ENCODE measurements at regions not wholly inside any gene's neighbourhood (a gene's known extent, or its start where the extent isn't known, plus 50 kb on each side); places are given as distances from the start of the nearest gene placed in this dataset.

DNA sequence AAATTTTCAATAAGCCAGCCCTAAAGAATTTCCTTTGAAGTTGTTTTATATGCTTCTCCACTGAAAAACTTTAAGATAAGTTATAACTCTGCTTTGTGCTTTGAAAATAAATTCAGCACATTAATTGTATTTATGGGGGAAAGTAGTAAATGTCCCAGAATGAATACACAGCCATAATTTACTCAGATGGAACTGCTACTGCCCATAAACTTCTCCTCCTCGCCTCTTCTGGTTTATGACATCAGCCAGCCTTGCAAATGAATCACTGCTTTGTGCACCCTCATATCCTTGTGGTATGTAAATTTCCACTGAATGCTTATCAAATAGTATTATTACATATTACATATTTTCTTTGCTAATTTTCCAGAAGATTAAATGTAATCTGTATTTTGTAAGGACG is 302.0 kb downstream of the DIPK2A start (continued):
- TF ChIP-seq, protein P1, sequence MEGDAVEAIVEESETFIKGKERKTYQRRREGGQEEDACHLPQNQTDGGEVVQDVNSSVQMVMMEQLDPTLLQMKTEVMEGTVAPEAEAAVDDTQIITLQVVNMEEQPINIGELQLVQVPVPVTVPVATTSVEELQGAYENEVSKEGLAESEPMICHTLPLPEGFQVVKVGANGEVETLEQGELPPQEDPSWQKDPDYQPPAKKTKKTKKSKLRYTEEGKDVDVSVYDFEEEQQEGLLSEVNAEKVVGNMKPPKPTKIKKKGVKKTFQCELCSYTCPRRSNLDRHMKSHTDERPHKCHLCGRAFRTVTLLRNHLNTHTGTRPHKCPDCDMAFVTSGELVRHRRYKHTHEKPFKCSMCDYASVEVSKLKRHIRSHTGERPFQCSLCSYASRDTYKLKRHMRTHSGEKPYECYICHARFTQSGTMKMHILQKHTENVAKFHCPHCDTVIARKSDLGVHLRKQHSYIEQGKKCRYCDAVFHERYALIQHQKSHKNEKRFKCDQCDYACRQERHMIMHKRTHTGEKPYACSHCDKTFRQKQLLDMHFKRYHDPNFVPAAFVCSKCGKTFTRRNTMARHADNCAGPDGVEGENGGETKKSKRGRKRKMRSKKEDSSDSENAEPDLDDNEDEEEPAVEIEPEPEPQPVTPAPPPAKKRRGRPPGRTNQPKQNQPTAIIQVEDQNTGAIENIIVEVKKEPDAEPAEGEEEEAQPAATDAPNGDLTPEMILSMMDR (conservative IDR thresholded peaks at IDR 0.05; ENCODE audit: low read depth in 2 of 2) = no peak
- no peak for TF ChIP-seq JUNB (IDR thresholded peaks at IDR 0.05; ENCODE audit: unreplicated experiment)
- no peak for TF ChIP-seq EZH2 (IDR thresholded peaks at IDR 0.05; ENCODE audit: low read depth, unreplicated experiment)
- no peak for TF ChIP-seq EZH2phosphoT487 (IDR thresholded peaks at IDR 0.05; ENCODE audit: unreplicated experiment)
- no peak for TF ChIP-seq POLR2AphosphoS5 (IDR thresholded peaks at IDR 0.05; ENCODE audit: low read depth)
- TF ChIP-seq STAT1 (IDR thresholded peaks at IDR 0.05; ENCODE audit: unreplicated experiment) = no peak
- TF ChIP-seq ZNF114 (CRISPR knock-in tag; IDR thresholded peaks at IDR 0.05) = no peak
- no peak for TF ChIP-seq ZNF331 (CRISPR knock-in tag; IDR thresholded peaks at IDR 0.05; ENCODE audit: low read depth)

DNA sequence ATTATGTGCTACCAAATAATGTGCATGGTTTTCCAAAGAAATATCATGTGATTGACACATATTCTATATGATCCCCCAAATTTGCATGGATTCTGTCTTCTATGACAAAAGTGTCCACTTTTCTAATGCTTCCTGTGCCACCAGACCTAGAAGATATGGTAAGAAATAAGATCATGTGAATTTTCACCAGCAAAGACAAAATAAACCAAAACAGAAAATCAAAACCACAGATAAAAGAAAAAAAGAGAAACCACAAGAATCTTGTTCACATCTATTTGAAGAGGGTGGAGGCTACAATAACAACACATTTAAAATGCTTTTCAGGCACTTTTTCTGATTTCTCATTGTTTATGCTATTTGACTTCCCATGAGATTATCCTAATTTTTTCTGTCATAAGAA is 303.4 kb downstream of the DIPK2A start:
- H3K4me3 Mint-ChIP-seq = no peak overlapping the region
- Histone ChIP-seq H3K4me2 (no peak overlapping the region), H3K79me2 (replicated peaks; ENCODE audit: insufficient read depth) (no peaks in the 10 kb centered on the region), H2AFZ (no peak overlapping the region), H3K27ac (ENCODE audit: low read depth) (no peak overlapping the region), H4K20me1 (replicated peaks; ENCODE audit: insufficient read depth) (no peaks in the 10 kb centered on the region), H3K9me2 (ENCODE audit: insufficient read depth) (peaks cover 4% of the 10 kb centered on the region; the same call in 1 of the 2 replicates), H3K27me3 (ENCODE audit: insufficient read depth) (no peaks in the 10 kb centered on the region), H3F3A (replicated peaks; ENCODE audit: low read depth) (no peaks in the 10 kb centered on the region), H3K36me3 (ENCODE audit: insufficient read depth) (no peaks in the 10 kb centered on the region), H3K4me3 (no peak overlapping the region), H3K4me1 (ENCODE audit: insufficient read depth) (no peaks in the 10 kb centered on the region)
- H3K4me1 Mint-ChIP-seq = peaks cover 4% of the 10 kb centered on the region; the same call in 2 of the 3 replicates
- TF ChIP-seq EZH2 (IDR thresholded peaks at IDR 0.05; ENCODE audit: low read depth, unreplicated experiment) = no peak
- no peak for TF ChIP-seq NANOG (IDR thresholded peaks at IDR 0.05; ENCODE audit: borderline replicate concordance)
- no peak for TF ChIP-seq STAT1 (IDR thresholded peaks at IDR 0.05; ENCODE audit: unreplicated experiment)
- TF ChIP-seq, protein P2, sequence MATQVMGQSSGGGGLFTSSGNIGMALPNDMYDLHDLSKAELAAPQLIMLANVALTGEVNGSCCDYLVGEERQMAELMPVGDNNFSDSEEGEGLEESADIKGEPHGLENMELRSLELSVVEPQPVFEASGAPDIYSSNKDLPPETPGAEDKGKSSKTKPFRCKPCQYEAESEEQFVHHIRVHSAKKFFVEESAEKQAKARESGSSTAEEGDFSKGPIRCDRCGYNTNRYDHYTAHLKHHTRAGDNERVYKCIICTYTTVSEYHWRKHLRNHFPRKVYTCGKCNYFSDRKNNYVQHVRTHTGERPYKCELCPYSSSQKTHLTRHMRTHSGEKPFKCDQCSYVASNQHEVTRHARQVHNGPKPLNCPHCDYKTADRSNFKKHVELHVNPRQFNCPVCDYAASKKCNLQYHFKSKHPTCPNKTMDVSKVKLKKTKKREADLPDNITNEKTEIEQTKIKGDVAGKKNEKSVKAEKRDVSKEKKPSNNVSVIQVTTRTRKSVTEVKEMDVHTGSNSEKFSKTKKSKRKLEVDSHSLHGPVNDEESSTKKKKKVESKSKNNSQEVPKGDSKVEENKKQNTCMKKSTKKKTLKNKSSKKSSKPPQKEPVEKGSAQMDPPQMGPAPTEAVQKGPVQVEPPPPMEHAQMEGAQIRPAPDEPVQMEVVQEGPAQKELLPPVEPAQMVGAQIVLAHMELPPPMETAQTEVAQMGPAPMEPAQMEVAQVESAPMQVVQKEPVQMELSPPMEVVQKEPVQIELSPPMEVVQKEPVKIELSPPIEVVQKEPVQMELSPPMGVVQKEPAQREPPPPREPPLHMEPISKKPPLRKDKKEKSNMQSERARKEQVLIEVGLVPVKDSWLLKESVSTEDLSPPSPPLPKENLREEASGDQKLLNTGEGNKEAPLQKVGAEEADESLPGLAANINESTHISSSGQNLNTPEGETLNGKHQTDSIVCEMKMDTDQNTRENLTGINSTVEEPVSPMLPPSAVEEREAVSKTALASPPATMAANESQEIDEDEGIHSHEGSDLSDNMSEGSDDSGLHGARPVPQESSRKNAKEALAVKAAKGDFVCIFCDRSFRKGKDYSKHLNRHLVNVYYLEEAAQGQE (IDR thresholded peaks at IDR 0.05; ENCODE audit: unreplicated experiment) = no peak
- no peak for TF ChIP-seq JUNB (IDR thresholded peaks at IDR 0.05; ENCODE audit: unreplicated experiment)
- DNase-seq (ENCODE audit: low spot score) (no peak), ATAC-seq (no peak)
- H3K27ac Mint-ChIP-seq = no peak overlapping the region
- H3K9me3 Mint-ChIP-seq = no peaks in the 10 kb centered on the region
- H3K36me3 Mint-ChIP-seq (ENCODE audit: low read depth) = no peaks in the 10 kb centered on the region
- no peaks in the 10 kb centered on the region for H3K27me3 Mint-ChIP-seq (ENCODE audit: insufficient read depth, low read depth, poor library complexity)
